ENCODE measurements at regions not wholly inside any gene's neighbourhood (a gene's known extent, or its start where the extent isn't known, plus 50 kb on each side); places are given as distances from the start of the nearest gene placed in this dataset.
"Not testable (repeated sequence)": the region's sequence is repeated elsewhere in the genome, so short reads cannot be mapped to it uniquely, and the experiment has no call there.

DNA sequence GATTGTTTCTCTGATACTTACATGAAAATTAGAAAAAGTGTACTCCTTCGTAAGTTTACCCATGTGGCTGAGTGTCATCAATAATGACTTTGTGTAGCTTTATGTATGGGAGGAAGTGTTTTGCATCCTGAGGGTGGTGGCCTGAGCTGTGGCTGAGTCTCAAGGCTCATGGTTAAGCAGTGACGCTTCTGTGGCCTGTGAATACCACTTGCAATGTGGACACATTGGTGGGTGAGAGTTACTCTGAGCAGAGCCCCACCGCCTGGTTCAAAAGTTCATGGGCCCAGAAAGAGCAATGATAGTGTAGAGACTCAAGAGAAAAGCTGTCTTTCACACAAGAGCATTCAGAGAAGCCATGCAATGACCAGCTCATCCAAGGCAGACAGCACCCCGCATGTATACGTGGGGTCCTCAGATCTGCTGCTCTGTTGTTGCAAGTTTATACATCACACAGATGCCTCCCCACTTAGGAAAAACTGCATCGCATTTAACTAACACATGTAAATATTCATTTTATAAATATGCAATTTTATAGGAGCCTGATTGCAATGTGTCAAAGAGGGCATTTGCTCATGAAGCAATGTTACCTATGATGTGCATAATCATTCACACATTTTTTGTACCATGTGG, 55.1 kb upstream of the FRMD6 start:
- ATAC-seq (ENCODE audit: insufficient read depth, low read depth) (no peak), DNase-seq (no peak)
- H4K20me1 ChIP-seq (ENCODE audit: insufficient read depth, low read length) = no peaks in the 10 kb centered on the region
- H3K36me3 ChIP-seq (ENCODE audit: insufficient read depth, low read length) = no peaks in the 10 kb centered on the region
- H3K9me3 ChIP-seq (ENCODE audit: insufficient read depth, low read length, severe bottlenecking) = no peaks in the 10 kb centered on the region
- no peak overlapping the region for H2AFZ ChIP-seq (ENCODE audit: low read depth, low read length)
- H3K79me2 ChIP-seq (ENCODE audit: insufficient read depth, low read length) = no peaks in the 10 kb centered on the region
- peaks cover 10% of the 10 kb centered on the region for H3K4me1 ChIP-seq (ENCODE audit: insufficient read depth, low read length)
- no peaks in the 10 kb centered on the region for H3K27me3 ChIP-seq (ENCODE audit: insufficient read depth, low read length, poor library complexity)
- no peak overlapping the region for H3K9ac ChIP-seq (ENCODE audit: low read depth, low read length)
- H3K27ac ChIP-seq (ENCODE audit: low read length) = no peak overlapping the region
- no peak overlapping the region for H3K4me2 ChIP-seq (ENCODE audit: insufficient read depth, low read length)
- no peak overlapping the region for H3K4me3 ChIP-seq (ENCODE audit: low read depth in 1 of 2, low read length in 2 of 2)
- TF ChIP-seq CTCF (IDR thresholded peaks at IDR 0.05; ENCODE audit: borderline replicate concordance, extremely low read depth, low read length, poor library complexity, severe bottlenecking) = no peak
- no peak for TF ChIP-seq EZH2 (IDR thresholded peaks at IDR 0.05; ENCODE audit: borderline replicate concordance, low read depth, low read length, severe bottlenecking)

GRCh38 chr14:51597261-51598001, 54.3 kb upstream of the FRMD6 start:
- Histone ChIP-seq H2AFZ (ENCODE audit: low read depth, low read length) (no peak overlapping the region), H3K36me3 (ENCODE audit: insufficient read depth, low read length) (no peaks in the 10 kb centered on the region), H4K20me1 (ENCODE audit: insufficient read depth, low read length) (no peaks in the 10 kb centered on the region), H3K27ac (ENCODE audit: low read length) (no peak overlapping the region), H3K9ac (ENCODE audit: low read depth, low read length) (no peak overlapping the region), H3K4me1 (ENCODE audit: insufficient read depth, low read length) (peaks cover 10% of the 10 kb centered on the region), H3K27me3 (ENCODE audit: insufficient read depth, low read length, poor library complexity) (no peaks in the 10 kb centered on the region), H3K79me2 (ENCODE audit: insufficient read depth, low read length) (no peaks in the 10 kb centered on the region), H3K4me3 (ENCODE audit: low read depth in 1 of 2, low read length in 2 of 2) (no peak overlapping the region), H3K4me2 (ENCODE audit: insufficient read depth, low read length) (no peak overlapping the region), H3K9me3 (ENCODE audit: insufficient read depth, low read length, severe bottlenecking) (no peaks in the 10 kb centered on the region)
- DNase-seq (no peak), ATAC-seq (ENCODE audit: insufficient read depth, low read depth) (no peak)
- TF ChIP-seq EZH2 (IDR thresholded peaks at IDR 0.05; ENCODE audit: borderline replicate concordance, low read depth, low read length, severe bottlenecking) (no peak), CTCF (IDR thresholded peaks at IDR 0.05; ENCODE audit: borderline replicate concordance, extremely low read depth, low read length, poor library complexity, severe bottlenecking) (no peak)

GRCh38 chr14:51598924-51599600, 52.6 kb upstream of the FRMD6 start:
- H3K79me2 ChIP-seq (ENCODE audit: insufficient read depth, low read length); H2AFZ ChIP-seq (ENCODE audit: low read depth, low read length); H3K4me3 ChIP-seq (ENCODE audit: low read depth in 1 of 2, low read length in 2 of 2); H3K27ac ChIP-seq (ENCODE audit: low read length); H3K9me3 ChIP-seq (ENCODE audit: insufficient read depth, low read length, severe bottlenecking); H3K27me3 ChIP-seq (ENCODE audit: insufficient read depth, low read length, poor library complexity); H3K36me3 ChIP-seq (ENCODE audit: insufficient read depth, low read length); H3K4me2 ChIP-seq (ENCODE audit: insufficient read depth, low read length); DNase-seq; ATAC-seq (ENCODE audit: insufficient read depth, low read depth); H3K4me1 ChIP-seq (ENCODE audit: insufficient read depth, low read length); H4K20me1 ChIP-seq (ENCODE audit: insufficient read depth, low read length); H3K9ac ChIP-seq (ENCODE audit: low read depth, low read length): not testable (repeated sequence)

DNA sequence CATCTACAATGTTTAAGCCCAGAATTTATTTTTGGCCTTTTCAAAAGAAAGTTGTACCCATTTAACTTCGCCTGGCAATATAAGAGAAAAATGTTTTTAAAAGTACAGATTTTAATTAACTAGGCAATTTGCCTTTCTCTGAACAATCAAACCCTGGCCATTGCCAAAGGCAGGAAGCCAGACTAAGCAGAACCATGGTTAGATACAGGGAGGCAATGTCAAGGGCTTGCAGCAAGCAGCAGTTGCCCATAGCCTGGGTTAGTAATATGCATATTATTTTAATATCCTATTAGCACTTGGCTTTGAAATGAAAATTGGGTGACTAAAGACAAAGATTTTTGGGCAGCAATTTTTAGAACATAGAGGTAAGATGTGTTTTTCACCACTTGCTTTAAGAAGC, 51.1 kb upstream of the FRMD6 start:
- Histone ChIP-seq H3K4me3 (ENCODE audit: low read depth in 1 of 2, low read length in 2 of 2) (no peak overlapping the region), H2AFZ (ENCODE audit: low read depth, low read length) (no peak overlapping the region), H3K36me3 (ENCODE audit: insufficient read depth, low read length) (no peaks in the 10 kb centered on the region), H3K9ac (ENCODE audit: low read depth, low read length) (no peak overlapping the region), H4K20me1 (ENCODE audit: insufficient read depth, low read length) (no peaks in the 10 kb centered on the region), H3K27me3 (ENCODE audit: insufficient read depth, low read length, poor library complexity) (no peaks in the 10 kb centered on the region), H3K79me2 (ENCODE audit: insufficient read depth, low read length) (no peaks in the 10 kb centered on the region), H3K9me3 (ENCODE audit: insufficient read depth, low read length, severe bottlenecking) (no peaks in the 10 kb centered on the region), H3K27ac (ENCODE audit: low read length) (no peak overlapping the region), H3K4me2 (ENCODE audit: insufficient read depth, low read length) (no peak overlapping the region), H3K4me1 (ENCODE audit: insufficient read depth, low read length) (0 out of 2 replicates have a peak, but pooled peaks cover under 1% of the 10 kb centered on the region)
- no peak for DNase-seq
- no peak for ATAC-seq (ENCODE audit: insufficient read depth, low read depth)
- no peak for TF ChIP-seq CTCF (IDR thresholded peaks at IDR 0.05; ENCODE audit: borderline replicate concordance, extremely low read depth, low read length, poor library complexity, severe bottlenecking)
